ENCODE measurements at regions not wholly inside any gene's neighbourhood (a gene's known extent, or its start where the extent isn't known, plus 50 kb on each side); places are given as distances from the start of the nearest gene placed in this dataset.

DNA sequence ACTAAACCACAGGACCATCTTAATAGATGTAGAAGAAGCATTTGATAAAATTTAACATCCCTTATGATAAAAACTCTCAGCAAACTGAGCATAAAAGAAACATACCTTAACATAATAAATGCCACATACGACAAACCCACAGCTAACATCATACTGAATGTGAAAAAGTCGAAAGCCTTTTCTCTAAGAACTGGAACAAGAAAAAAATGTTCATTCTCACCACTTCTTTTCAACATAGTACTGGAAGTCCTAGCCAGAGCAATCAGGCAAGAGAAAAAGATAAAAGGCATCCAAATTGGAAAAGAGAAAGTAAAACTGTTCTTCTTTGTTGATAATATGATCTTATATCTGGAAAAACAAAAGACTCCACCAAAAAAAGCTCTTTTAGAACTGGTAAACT, 134.2 kb downstream of the RPL22L1 start:
- Histone ChIP-seq H2BK5ac (ENCODE audit: low read depth, low read length) (no peak overlapping the region), H2AFZ (ENCODE audit: low read length) (no peak overlapping the region), H3K23ac (ENCODE audit: insufficient read length) (no peak overlapping the region), H3K18ac (ENCODE audit: extremely low read depth, low read length) (no peak overlapping the region), H3K36me3 (ENCODE audit: control insufficient read depth in 2 of 4, insufficient read depth in 4 of 4, low read length in 3 of 4) (no peaks in the 10 kb centered on the region), H4K20me1 (replicated peaks in 1 of 2; ENCODE audit: control insufficient read depth in 1 of 2, insufficient read depth in 2 of 2, low read length in 2 of 2) (no peaks in the 10 kb centered on the region), H2BK12ac (ENCODE audit: low read depth, low read length) (no peak overlapping the region), H3K4ac (replicated peaks; ENCODE audit: insufficient read length, low read depth, low read length) (no peak overlapping the region), H3K79me1 (ENCODE audit: low read depth, low read length) (no peaks in the 10 kb centered on the region), H3K14ac (ENCODE audit: insufficient read length) (no peak overlapping the region), H3K23me2 (ENCODE audit: low read depth, low read length) (no peaks in the 10 kb centered on the region), H3K4me2 (ENCODE audit: insufficient read depth in 1 of 2, low read depth in 2 of 2, low read length in 2 of 2) (no peak overlapping the region), H4K8ac (ENCODE audit: extremely low read depth, insufficient read depth, low read length) (no peak overlapping the region), H3K27me3 (replicated peaks in 1 of 4; ENCODE audit: control insufficient read depth in 3 of 4, extremely low read depth in 1 of 4, insufficient read depth in 3 of 4, low read length in 3 of 4) (no peaks in the 10 kb centered on the region), H2BK120ac (replicated peaks; ENCODE audit: low read depth, low read length) (no peak overlapping the region), H2BK20ac (ENCODE audit: low read length) (no peak overlapping the region), H3K4me3 (ENCODE audit: extremely low read depth in 1 of 4, insufficient read depth in 2 of 4, low read depth in 3 of 4, low read length in 4 of 4) (no peak overlapping the region), H2AK5ac (ENCODE audit: low read depth, low read length) (no peak overlapping the region), H3K9me3 (ENCODE audit: insufficient read depth in 2 of 2, low read depth in 1 of 2, low read length in 1 of 2) (no peaks in the 10 kb centered on the region), H3K27ac (ENCODE audit: low read depth, low read length) (no peak overlapping the region), H3K4me1 (replicated peaks in 1 of 4; ENCODE audit: control insufficient read depth in 3 of 4, insufficient read depth in 4 of 4, low read length in 3 of 4) (peaks cover 0 to 5% (median 2%) of the 10 kb centered on the region in 4 experiments; a peak in 3 of 7 replicates), H3K9ac (replicated peaks in 1 of 4; ENCODE audit: extremely low read depth in 1 of 4, low read depth in 3 of 4, low read length in 3 of 4) (no peak overlapping the region), H3K79me2 (ENCODE audit: control insufficient read depth in 1 of 2, insufficient read depth in 2 of 2, low read length in 2 of 2) (no peaks in the 10 kb centered on the region), H4K5ac (ENCODE audit: insufficient read length, low read depth, low read length) (no peak overlapping the region), H3K56ac (replicated peaks; ENCODE audit: insufficient read length, low read depth, low read length) (no peak overlapping the region), H4K91ac (replicated peaks; ENCODE audit: insufficient read length, low read length) (no peak overlapping the region), H2BK15ac (ENCODE audit: low read length) (no peak overlapping the region)
- no peak for DNase-seq (ENCODE audit: low read depth in 1 of 2, low spot score in 2 of 2)
- CTCF ChIA-PET (ENCODE audit: partially characterized antibody), result no interaction called here
- no peak for FAIRE-seq
- 89% methylated on average over 2 of the region's 2 CpGs; no CpG with 5 or more reads in 1 of the 2 experiments for WGBS, 2 experiments (ENCODE audit: extremely low coverage in 1 of 2, insufficient coverage in 1 of 2, insufficient read length in 1 of 2, insufficient replicate concordance in 2 of 2, low coverage in 1 of 2, low lambda C conversion rate in 2 of 2, missing lambda C conversion rate in 1 of 2)
- TF ChIP-seq, protein P1, sequence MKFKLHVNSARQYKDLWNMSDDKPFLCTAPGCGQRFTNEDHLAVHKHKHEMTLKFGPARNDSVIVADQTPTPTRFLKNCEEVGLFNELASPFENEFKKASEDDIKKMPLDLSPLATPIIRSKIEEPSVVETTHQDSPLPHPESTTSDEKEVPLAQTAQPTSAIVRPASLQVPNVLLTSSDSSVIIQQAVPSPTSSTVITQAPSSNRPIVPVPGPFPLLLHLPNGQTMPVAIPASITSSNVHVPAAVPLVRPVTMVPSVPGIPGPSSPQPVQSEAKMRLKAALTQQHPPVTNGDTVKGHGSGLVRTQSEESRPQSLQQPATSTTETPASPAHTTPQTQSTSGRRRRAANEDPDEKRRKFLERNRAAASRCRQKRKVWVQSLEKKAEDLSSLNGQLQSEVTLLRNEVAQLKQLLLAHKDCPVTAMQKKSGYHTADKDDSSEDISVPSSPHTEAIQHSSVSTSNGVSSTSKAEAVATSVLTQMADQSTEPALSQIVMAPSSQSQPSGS (IDR thresholded peaks at IDR 0.05; ENCODE audit: low read length), result no peak
- TF ChIP-seq POLR2AphosphoS5 (IDR thresholded peaks at IDR 0.05; ENCODE audit: low read depth, low read length), result no peak
- TF ChIP-seq, protein P2, sequence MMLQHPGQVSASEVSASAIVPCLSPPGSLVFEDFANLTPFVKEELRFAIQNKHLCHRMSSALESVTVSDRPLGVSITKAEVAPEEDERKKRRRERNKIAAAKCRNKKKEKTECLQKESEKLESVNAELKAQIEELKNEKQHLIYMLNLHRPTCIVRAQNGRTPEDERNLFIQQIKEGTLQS (IDR thresholded peaks at IDR 0.05; ENCODE audit: insufficient read depth, low read depth, low read length), result no peak
- TF ChIP-seq SP4 (IDR thresholded peaks at IDR 0.05; ENCODE audit: low read length), result no peak
- TF ChIP-seq YY1 (IDR thresholded peaks at IDR 0.05; ENCODE audit: low read depth, low read length), result no peak
- TF ChIP-seq BCL11A (IDR thresholded peaks at IDR 0.05; ENCODE audit: low read depth in 2 of 2, low read length in 2 of 2), result no peak
- no peak for TF ChIP-seq HDAC2 (IDR thresholded peaks at IDR 0.05; ENCODE audit: borderline replicate concordance in 1 of 2, low read depth in 2 of 2, low read length in 2 of 2)
- no peak for TF ChIP-seq POLR2A (IDR thresholded peaks at IDR 0.05; ENCODE audit: control extremely low read depth in 1 of 2, low read depth in 2 of 2, low read length in 2 of 2)
- no peak for TF ChIP-seq EP300 (IDR thresholded peaks at IDR 0.05; ENCODE audit: borderline replicate concordance in 1 of 2, low read depth in 2 of 2, low read length in 2 of 2)
- POLR2A ChIA-PET (ENCODE audit: partially characterized antibody), result no interaction called here
